Liver (tissue), 8 donors: ENCODE measurements at regions not wholly inside any gene's neighbourhood (a gene's known extent, or its start where the extent isn't known, plus 50 kb on each side); places are given as distances from the start of the nearest gene placed in this dataset.

Experiments used
- DNase-seq: peaks from one replicate; pipeline ENCODE4 v3.0.0-alpha.2; 2017; ENCODE audit warnings: low spot score
- H3K27ac ChIP-seq, 2 donors: one replicate each; pipeline ENCODE4 v1.7.0; 2013; ENCODE audit warnings: inconsistent platforms in 2 of 2, low read length in 2 of 2, control low read depth in 1 of 2, low read depth in 1 of 2, mild to moderate bottlenecking in 1 of 2
- H3K27me3 ChIP-seq, 4 donors: one replicate each; pipeline versions ENCODE4 v1.6.1 to v1.7.0; 2013; ENCODE audit warnings: low read length in 3 of 4, inconsistent platforms in 1 of 4, mild to moderate bottlenecking in 1 of 4, moderate library complexity in 1 of 4; ENCODE audit not compliant: control insufficient read depth in 4 of 4, insufficient read depth in 4 of 4
- H3K36me3 ChIP-seq, 4 donors: one replicate each; pipeline versions ENCODE4 v1.6.1 to v1.7.0; 2013; ENCODE audit warnings: low read length in 3 of 4, mild to moderate bottlenecking in 3 of 4, low read depth in 1 of 4, moderate library complexity in 1 of 4; ENCODE audit not compliant: control insufficient read depth in 4 of 4, insufficient read depth in 3 of 4
- H3K4me1 ChIP-seq, 4 donors: one replicate each; pipeline versions ENCODE4 v1.6.1 to v1.7.0; 2013; ENCODE audit warnings: low read length in 3 of 4, mild to moderate bottlenecking in 3 of 4, moderate library complexity in 1 of 4; ENCODE audit not compliant: control insufficient read depth in 4 of 4, insufficient read depth in 4 of 4
- H3K4me3 ChIP-seq, 3 donors: one replicate each; pipeline versions ENCODE4 v1.6.1 to v1.7.0; 2013; ENCODE audit warnings: low read length in 3 of 3, control low read depth in 1 of 3, low read depth in 1 of 3, mild to moderate bottlenecking in 1 of 3
- H3K9ac ChIP-seq, 2 donors: one replicate each; pipeline ENCODE4 v1.7.0; 2013; ENCODE audit warnings: low read length in 2 of 2, mild to moderate bottlenecking in 2 of 2, moderate library complexity in 2 of 2, control low read depth in 1 of 2, low read depth in 1 of 2
- H3K9me3 ChIP-seq, 4 donors: one replicate each; pipeline versions ENCODE4 v1.6.1 to v1.7.0; 2013; ENCODE audit warnings: low read length in 3 of 4; ENCODE audit not compliant: control insufficient read depth in 4 of 4
- EGR1 ChIP-seq, 2 donors: IDR thresholded peaks; 2 replicates each; pipeline ENCODE4 v1.6.1; 2016 to 2018; ENCODE audit warnings: antibody characterized with exemption in 2 of 2, low read depth in 2 of 2
- FOXA1 ChIP-seq: IDR thresholded peaks from 2 replicates; pipeline ENCODE4 v1.6.1; 2016; ENCODE audit warnings: antibody characterized with exemption
- GABPA ChIP-seq, 2 donors: IDR thresholded peaks in 1 of 2; conservative IDR thresholded peaks in 1 of 2; 2 replicates each; pipeline ENCODE4 v1.6.1; 2016; ENCODE audit warnings: antibody characterized with exemption in 2 of 2, mild to moderate bottlenecking in 1 of 2, moderate library complexity in 1 of 2
- HNF4A ChIP-seq, 2 donors: conservative IDR thresholded peaks; 2 replicates each; pipeline ENCODE4 v1.6.1; 2016; ENCODE audit warnings: antibody characterized with exemption in 2 of 2, mild to moderate bottlenecking in 2 of 2
- HNF4G ChIP-seq: IDR thresholded peaks from 2 replicates; pipeline ENCODE4 v1.6.1; 2016; ENCODE audit warnings: antibody characterized with exemption
- RXRA ChIP-seq, 2 donors: IDR thresholded peaks; 2 replicates each; pipeline ENCODE4 v1.6.1; 2017 to 2018; ENCODE audit warnings: antibody characterized with exemption in 2 of 2, mild to moderate bottlenecking in 1 of 2
- SP1 ChIP-seq: IDR thresholded peaks from 2 replicates; pipeline ENCODE4 v1.6.1; 2018; ENCODE audit warnings: antibody characterized with exemption, mild to moderate bottlenecking
- TAF1 ChIP-seq: conservative IDR thresholded peaks from 2 replicates; pipeline ENCODE4 v1.6.1; 2016; ENCODE audit warnings: antibody characterized with exemption, mild to moderate bottlenecking
- YY1 ChIP-seq: IDR thresholded peaks from 2 replicates; pipeline ENCODE4 v1.6.1; 2016; ENCODE audit warnings: antibody characterized with exemption, mild to moderate bottlenecking
- WGBS: extraction: QIAGEN DNeasy Blood & Tissue Kit; methylation state at CpG from one replicate; pipeline ENCODE4 v1.1.7; 2013; 5-methylcytosine and 5-hydroxymethylcytosine counted together
- TF ChIP-seq, protein P1 (sequence below): IDR thresholded peaks from 2 replicates; pipeline ENCODE4 v1.6.1; 2016; ENCODE audit warnings: antibody characterized with exemption
- TF ChIP-seq, protein P2 (sequence below): IDR thresholded peaks from 2 replicates; pipeline ENCODE4 v1.6.1; 2016; ENCODE audit warnings: antibody characterized with exemption
- TF ChIP-seq, protein P3 (sequence below): fragments of 150-350 bp; IDR thresholded peaks from 2 replicates; pipeline ENCODE4 v1.5.1; 2017; ENCODE audit warnings: improper control_type of control experiment, low read depth, low read length; ENCODE audit not compliant: missing input control
- TF ChIP-seq, protein P4 (sequence below): IDR thresholded peaks from 2 replicates; pipeline ENCODE4 v1.6.1; 2016; ENCODE audit warnings: antibody characterized with exemption
- TF ChIP-seq, protein P5 (sequence below): IDR thresholded peaks from 2 replicates; pipeline ENCODE4 v1.6.1; 2016; ENCODE audit warnings: antibody characterized with exemption, mild to moderate bottlenecking
- donor health status: healthy.
- donor health status: healthy.
- donor health status: healthy.
- donor health status: healthy.
- donor health status: healthy.

DNA sequence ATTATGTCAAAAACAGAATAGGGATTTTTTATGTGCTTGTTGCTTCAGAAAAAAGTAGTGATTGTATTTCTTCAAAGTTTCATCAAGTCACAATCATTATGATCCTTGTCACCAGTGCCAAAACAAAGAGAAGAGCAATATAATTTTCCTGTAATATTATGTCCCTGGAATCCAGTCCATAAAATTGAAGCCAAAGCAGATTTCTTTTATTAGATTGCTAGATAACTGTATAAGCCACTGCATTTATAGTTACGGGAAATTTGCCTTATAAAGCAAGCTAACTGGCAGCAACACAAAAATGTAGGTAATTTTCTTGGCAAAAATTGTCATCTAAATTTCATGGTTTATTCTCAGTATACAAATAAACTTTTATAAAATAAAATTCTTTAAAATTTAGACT lies 296.1 kb upstream of the ANKRD50 start:
- H3K9ac ChIP-seq: no peak overlapping the region
- TF ChIP-seq SP1 (no peak), RXRA (IDR thresholded peaks at IDR 0.05) (no peak), TAF1 (no peak), HNF4G (no peak), FOXA1 (no peak), GABPA (IDR thresholded peaks at IDR 0.05 in 1 of 2, conservative IDR thresholded peaks at IDR 0.05 in 1 of 2) (no peak), YY1 (no peak)
- TF ChIP-seq, protein P1, sequence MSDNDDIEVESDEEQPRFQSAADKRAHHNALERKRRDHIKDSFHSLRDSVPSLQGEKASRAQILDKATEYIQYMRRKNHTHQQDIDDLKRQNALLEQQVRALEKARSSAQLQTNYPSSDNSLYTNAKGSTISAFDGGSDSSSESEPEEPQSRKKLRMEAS: no peak
- TF ChIP-seq, protein P2, sequence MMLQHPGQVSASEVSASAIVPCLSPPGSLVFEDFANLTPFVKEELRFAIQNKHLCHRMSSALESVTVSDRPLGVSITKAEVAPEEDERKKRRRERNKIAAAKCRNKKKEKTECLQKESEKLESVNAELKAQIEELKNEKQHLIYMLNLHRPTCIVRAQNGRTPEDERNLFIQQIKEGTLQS: no peak
- no peak overlapping the region for H3K27ac ChIP-seq
- H3K36me3 ChIP-seq: no peaks in the 10 kb centered on the region
- no peak for DNase-seq
- H3K4me3 ChIP-seq: no peak overlapping the region
- no peaks in the 10 kb centered on the region for H3K4me1 ChIP-seq
- H3K9me3 ChIP-seq: peaks cover 0 to 6% (median 0%) of the 10 kb centered on the region in 4 donors
- no peaks in the 10 kb centered on the region for H3K27me3 ChIP-seq
- 92% methylated on average over 1 of the region's 1 CpG for WGBS

DNA sequence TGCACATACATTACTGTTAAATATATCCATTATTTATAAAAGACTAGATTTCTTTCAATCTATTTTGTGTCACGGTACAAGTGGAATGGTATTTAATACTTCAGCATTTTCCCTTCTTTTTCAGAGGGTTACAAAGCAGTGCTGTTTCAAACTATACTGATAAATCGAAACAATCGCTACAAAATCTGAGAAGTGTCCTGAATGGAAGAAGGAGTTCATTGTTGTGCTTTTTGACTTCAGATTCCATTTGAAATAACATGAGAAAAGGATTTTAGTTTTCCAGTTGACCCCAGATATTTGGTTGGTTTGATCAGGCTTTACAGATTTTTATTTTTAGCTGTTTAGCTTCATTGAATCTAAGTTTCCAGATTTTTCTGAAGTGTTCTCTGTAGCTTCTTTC lies 292.1 kb upstream of the ANKRD50 start:
- no peaks in the 10 kb centered on the region for H3K4me1 ChIP-seq
- H3K9ac ChIP-seq: no peak overlapping the region
- no peak overlapping the region for H3K4me3 ChIP-seq
- WGBS: 96% methylated on average over 3 of the region's 3 CpGs
- no peaks in the 10 kb centered on the region for H3K36me3 ChIP-seq
- peaks cover 0 to 6% (median 0%) of the 10 kb centered on the region in 4 donors for H3K9me3 ChIP-seq
- TF ChIP-seq EGR1 (IDR thresholded peaks at IDR 0.05; ENCODE audit: low read depth in 2 of 2) (no peak), TAF1 (no peak), HNF4A (conservative IDR thresholded peaks at IDR 0.05) (no peak)
- TF ChIP-seq, protein P2: no peak
- H3K27ac ChIP-seq: no peak overlapping the region
- H3K27me3 ChIP-seq: no peaks in the 10 kb centered on the region
- no peak for DNase-seq

DNA sequence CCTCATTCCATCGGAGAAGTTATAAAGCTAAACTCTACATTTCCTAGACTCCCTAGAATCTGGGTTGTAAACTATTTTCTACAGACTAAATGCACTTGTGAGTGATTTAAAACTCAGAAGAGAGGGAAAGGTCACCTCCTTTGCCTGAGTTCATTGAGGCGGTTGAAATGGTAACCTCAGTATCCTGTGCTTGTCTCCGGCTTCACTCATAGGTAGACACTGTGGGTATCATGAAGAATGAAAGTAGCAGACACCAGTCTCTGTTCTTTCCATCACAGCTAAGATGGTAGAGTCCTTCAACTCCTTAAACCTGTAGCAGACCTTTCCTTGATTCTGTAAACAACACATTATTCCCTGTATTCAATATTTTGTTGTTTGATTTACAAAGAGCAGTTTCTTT lies 291.3 kb upstream of the ANKRD50 start:
- Histone ChIP-seq H3K9ac (no peak overlapping the region), H3K27ac (no peak overlapping the region), H3K36me3 (no peaks in the 10 kb centered on the region), H3K27me3 (no peaks in the 10 kb centered on the region), H3K4me3 (no peak overlapping the region), H3K9me3 (peaks cover 0 to 6% (median 0%) of the 10 kb centered on the region in 4 donors), H3K4me1 (no peaks in the 10 kb centered on the region)
- WGBS: 92% methylated on average over 3 of the region's 3 CpGs
- TF ChIP-seq, protein P2: no peak
- DNase-seq: no peak

DNA sequence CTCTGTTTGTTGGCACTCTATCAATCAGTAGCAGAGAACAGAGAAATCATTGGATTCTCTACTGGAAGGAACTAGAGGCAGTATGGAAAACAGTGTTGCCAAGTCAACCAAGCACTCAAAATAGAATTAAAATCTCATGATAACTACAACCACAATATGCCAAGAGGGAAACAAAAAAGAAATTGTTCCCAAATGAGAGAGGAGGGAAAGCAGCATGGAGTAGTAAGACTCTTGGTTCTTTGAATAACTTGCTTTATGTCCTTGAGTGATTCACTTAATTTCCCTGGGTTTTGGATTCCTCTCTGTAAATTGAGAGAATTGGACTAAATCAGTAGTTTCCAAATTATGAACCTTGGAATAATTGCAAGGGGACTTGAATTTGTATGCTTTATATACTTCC lies 285.5 kb upstream of the ANKRD50 start:
- H3K9me3 ChIP-seq: no peaks in the 10 kb centered on the region
- H3K4me3 ChIP-seq: no peak overlapping the region
- TF ChIP-seq YY1: no peak
- TF ChIP-seq, protein P3, sequence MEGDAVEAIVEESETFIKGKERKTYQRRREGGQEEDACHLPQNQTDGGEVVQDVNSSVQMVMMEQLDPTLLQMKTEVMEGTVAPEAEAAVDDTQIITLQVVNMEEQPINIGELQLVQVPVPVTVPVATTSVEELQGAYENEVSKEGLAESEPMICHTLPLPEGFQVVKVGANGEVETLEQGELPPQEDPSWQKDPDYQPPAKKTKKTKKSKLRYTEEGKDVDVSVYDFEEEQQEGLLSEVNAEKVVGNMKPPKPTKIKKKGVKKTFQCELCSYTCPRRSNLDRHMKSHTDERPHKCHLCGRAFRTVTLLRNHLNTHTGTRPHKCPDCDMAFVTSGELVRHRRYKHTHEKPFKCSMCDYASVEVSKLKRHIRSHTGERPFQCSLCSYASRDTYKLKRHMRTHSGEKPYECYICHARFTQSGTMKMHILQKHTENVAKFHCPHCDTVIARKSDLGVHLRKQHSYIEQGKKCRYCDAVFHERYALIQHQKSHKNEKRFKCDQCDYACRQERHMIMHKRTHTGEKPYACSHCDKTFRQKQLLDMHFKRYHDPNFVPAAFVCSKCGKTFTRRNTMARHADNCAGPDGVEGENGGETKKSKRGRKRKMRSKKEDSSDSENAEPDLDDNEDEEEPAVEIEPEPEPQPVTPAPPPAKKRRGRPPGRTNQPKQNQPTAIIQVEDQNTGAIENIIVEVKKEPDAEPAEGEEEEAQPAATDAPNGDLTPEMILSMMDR: no peak
- TF ChIP-seq, protein P4, sequence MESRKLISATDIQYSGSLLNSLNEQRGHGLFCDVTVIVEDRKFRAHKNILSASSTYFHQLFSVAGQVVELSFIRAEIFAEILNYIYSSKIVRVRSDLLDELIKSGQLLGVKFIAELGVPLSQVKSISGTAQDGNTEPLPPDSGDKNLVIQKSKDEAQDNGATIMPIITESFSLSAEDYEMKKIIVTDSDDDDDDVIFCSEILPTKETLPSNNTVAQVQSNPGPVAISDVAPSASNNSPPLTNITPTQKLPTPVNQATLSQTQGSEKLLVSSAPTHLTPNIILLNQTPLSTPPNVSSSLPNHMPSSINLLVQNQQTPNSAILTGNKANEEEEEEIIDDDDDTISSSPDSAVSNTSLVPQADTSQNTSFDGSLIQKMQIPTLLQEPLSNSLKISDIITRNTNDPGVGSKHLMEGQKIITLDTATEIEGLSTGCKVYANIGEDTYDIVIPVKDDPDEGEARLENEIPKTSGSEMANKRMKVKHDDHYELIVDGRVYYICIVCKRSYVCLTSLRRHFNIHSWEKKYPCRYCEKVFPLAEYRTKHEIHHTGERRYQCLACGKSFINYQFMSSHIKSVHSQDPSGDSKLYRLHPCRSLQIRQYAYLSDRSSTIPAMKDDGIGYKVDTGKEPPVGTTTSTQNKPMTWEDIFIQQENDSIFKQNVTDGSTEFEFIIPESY: no peak
- no peak for TF ChIP-seq RXRA (IDR thresholded peaks at IDR 0.05)
- TF ChIP-seq FOXA1: no peak
- TF ChIP-seq, protein P5, sequence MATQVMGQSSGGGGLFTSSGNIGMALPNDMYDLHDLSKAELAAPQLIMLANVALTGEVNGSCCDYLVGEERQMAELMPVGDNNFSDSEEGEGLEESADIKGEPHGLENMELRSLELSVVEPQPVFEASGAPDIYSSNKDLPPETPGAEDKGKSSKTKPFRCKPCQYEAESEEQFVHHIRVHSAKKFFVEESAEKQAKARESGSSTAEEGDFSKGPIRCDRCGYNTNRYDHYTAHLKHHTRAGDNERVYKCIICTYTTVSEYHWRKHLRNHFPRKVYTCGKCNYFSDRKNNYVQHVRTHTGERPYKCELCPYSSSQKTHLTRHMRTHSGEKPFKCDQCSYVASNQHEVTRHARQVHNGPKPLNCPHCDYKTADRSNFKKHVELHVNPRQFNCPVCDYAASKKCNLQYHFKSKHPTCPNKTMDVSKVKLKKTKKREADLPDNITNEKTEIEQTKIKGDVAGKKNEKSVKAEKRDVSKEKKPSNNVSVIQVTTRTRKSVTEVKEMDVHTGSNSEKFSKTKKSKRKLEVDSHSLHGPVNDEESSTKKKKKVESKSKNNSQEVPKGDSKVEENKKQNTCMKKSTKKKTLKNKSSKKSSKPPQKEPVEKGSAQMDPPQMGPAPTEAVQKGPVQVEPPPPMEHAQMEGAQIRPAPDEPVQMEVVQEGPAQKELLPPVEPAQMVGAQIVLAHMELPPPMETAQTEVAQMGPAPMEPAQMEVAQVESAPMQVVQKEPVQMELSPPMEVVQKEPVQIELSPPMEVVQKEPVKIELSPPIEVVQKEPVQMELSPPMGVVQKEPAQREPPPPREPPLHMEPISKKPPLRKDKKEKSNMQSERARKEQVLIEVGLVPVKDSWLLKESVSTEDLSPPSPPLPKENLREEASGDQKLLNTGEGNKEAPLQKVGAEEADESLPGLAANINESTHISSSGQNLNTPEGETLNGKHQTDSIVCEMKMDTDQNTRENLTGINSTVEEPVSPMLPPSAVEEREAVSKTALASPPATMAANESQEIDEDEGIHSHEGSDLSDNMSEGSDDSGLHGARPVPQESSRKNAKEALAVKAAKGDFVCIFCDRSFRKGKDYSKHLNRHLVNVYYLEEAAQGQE: no peak
- no peak for TF ChIP-seq HNF4A (conservative IDR thresholded peaks at IDR 0.05)
- no peak for TF ChIP-seq HNF4G
- no peak for TF ChIP-seq EGR1 (IDR thresholded peaks at IDR 0.05; ENCODE audit: low read depth in 2 of 2)
- no peaks in the 10 kb centered on the region for H3K27me3 ChIP-seq
- no peak for DNase-seq
- no peak overlapping the region for H3K9ac ChIP-seq
- no peaks in the 10 kb centered on the region for H3K36me3 ChIP-seq
- no peaks in the 10 kb centered on the region for H3K4me1 ChIP-seq
- H3K27ac ChIP-seq: no peak overlapping the region
